GM21529 (cell line): ENCODE measurements at regions not wholly inside any gene's neighbourhood (a gene's known extent, or its start where the extent isn't known, plus 50 kb on each side); places are given as distances from the start of the nearest gene placed in this dataset.

Source experiments
- ATAC-seq: cut with Tn5 transposase; IDR thresholded peaks from one replicate; pipeline ENCODE4 v1.9.1; 2021; ENCODE audit not compliant: unreplicated experiment

DNA sequence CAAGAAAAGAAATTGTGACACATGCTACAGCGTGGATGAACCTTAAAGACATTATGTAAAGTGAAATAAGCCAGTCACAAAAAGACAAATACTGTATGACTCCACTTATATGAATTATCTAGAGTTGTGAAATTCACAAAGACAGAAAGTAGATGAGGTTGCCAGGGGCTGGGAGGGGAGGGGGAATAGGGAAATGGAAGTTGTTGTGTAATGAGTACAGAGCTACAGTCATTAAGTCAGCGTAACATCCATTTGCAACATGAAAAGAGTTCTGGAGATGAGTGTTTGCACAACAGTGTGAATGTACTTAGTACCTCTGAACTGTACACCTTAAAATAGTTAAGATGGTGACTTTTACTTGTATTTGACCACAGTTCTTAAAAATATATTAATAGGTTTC lies 112.1 kb upstream of the CDK1 start:
- ATAC-seq: no peak

GRCh38 chr10:60664859-60665258 lies 113.4 kb upstream of the CDK1 start:
- ATAC-seq: no peak

DNA sequence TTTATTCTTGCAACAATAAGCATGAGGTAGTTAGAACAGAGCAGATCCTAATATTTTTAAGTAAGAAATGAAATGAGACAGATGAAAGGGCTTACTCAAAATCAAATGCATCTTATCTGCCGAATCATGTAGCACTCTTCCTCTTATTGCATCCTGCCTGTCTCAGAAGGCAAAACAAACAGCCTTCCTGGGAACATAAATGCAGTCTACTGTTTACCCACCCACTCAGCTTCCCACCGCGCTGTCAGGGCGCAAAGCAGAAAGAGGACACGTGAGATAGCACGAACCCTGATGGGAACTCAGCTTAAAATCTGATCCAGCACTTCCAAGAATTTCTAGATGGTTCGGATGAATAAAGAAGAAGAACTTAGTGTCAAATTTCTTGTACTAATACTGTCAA lies 114.4 kb upstream of the CDK1 start:
- ATAC-seq: no peak

- ATAC-seq: no peak
These were observed 115.2 kb upstream of the CDK1 start for GRCh38 chr10:60662917-60663614.

DNA sequence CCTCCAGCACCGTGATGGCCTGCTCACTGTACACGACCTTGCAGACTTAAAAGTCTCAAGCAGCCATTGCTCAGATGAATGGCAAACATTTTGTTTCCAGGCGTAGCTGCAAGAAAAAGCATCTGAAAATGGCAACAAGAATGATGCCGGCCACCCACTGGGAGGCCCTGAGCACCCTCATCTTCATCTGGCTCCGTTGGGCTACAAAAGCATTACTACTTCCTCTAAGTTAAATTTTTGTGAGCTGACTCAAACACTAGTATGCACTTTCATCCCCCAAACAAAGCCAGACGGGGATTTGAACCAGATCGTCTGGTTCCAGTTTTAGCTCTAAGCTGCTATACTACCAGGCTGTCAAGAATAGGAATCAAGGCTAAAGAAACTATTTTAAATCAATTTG lies 116.6 kb upstream of the CDK1 start:
- no peak for ATAC-seq

- no peak for ATAC-seq
These were observed 117.7 kb upstream of the CDK1 start for GRCh38 chr10:60660625-60661024.

DNA sequence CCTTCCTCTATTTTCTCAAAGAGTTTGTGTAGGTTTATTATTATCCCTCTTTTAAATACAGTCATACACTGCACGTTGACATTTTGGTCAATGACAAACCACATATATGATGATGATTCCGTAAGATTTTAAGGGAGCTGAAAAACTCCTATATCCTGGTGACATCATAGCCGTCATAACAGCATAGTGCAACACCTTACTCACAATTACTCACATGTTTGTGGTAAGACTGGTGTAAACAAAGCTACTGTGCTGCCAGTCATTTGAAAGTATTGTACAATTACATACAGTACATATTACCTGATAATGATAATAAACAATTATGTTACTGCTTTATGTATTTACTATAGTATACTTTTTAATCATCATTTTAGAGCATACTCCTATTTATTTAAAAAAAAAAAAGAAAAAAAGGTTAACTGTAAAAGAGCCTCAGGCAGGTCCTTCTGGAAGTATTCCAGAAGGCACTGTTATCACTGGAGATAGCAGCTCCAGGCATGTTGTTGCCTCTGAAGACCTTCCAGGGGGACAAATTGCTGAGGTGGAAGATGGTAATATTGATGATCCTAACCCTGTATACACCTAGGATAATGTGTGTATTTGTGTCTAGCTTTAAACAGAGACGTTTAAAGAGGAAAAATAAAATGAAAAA lies 123.3 kb upstream of the CDK1 start:
- no peak for ATAC-seq

- ATAC-seq: peak; percentile 94
These were observed 125.7 kb upstream of the CDK1 start for GRCh38 chr10:60652628-60653027.

DNA sequence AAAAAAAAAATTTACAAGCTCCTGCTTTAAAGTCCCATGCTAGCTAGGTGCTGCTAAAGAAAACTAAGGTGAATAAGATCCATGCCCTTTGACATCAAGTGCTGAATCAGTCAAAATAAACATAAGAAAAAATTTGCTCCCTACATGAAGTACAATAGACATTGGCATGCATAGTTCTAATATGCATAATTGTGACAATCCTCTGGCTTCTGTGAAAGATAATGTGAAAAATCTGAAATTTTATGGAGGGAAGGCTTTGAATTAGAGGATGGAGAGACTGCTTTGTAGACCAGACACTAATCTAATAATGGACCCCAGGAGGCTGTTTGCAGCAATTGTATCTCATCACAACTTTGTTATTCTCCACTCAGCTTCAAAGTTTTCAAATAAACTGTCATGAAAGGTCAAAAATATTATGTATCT lies 127.9 kb upstream of the CDK1 start:
- no peak for ATAC-seq

DNA sequence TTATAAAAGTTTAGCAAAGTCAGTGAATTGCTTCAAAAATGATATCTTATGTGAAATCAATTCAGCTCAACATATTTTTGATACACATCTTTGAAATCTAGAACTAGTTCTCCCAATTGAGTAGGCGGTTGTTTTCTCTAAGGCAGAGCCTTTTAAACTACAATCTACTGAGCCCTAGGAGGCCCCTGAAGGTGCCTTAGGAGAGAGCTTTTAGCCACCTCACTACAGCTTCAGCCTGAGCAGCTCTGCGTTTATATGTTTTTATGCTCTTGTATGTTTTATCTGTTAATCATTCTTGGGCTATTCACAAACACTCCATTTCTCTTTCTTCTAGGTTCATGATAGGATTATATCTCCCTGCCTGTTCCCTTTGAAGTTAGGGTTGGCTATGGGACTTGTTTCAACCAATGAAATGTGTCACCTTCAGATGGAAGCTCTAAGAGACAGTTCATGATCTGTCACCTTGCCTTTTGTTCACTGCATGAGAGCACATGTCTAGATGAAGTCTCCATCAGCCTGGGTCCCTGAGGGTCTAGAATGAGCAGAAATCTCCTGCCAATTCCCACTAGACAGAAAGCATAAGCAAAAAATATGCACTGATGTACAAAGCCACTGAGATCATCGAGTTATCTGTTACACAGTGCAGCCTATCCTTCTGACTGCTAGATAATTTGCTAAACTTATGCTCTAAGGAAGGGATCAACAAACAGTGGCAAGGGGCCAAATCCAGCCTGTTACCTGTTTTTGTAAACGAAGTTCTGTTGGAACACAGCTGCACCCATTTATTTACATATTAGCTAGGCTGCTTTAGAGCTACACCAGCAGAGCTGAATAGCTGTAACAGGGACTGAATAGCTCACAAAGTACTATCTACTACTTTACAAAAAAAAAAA lies 128.5 kb upstream of the CDK1 start:
- ATAC-seq: no peak

DNA sequence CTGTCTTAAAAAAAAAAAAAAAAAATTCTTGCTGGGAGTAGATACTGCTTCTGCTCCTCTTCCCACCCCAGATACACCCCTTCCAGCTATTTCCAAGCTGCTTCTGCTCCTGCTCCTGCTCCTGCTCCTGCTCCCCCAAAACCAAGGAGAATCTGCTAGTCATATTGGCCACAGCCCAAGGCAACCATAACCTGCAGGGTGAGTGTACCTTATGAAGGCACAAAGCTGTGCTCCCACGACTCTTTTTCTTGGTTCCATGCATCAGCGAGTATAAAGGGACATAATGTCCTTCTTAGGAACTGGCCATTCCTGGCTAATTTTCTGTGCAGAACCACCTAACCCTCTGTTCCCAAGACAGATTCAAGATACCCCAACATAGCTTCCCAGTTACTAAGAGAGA lies 129.5 kb upstream of the CDK1 start:
- ATAC-seq: no peak

GRCh38 chr10:60646966-60647796 lies 131.1 kb upstream of the CDK1 start:
- ATAC-seq: peak; percentile 64

DNA sequence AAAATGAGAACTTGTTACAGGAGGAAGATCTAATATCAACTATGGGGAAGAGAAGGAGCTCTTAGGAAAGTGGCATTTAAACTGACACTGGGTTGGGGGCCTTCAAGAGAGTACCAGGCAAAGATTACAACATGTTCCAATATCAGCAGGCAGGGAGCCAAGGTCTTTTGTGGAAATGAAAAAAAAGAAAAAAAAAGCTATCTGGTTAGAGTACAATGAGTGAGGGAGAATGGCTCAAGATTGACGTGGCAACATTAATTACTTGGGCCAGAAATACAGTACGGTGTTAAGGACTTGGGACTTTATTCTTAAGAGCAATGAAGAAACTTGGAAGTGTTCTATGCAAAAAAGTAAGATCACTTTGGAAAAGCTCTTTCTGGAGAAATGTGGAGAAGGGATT lies 132.3 kb upstream of the CDK1 start:
- no peak for ATAC-seq

- ATAC-seq: no peak
These were observed 133.7 kb upstream of the CDK1 start for GRCh38 chr10:60644436-60645130.

GRCh38 chr10:60643874-60644273 lies 134.4 kb upstream of the CDK1 start:
- no peak for ATAC-seq

DNA sequence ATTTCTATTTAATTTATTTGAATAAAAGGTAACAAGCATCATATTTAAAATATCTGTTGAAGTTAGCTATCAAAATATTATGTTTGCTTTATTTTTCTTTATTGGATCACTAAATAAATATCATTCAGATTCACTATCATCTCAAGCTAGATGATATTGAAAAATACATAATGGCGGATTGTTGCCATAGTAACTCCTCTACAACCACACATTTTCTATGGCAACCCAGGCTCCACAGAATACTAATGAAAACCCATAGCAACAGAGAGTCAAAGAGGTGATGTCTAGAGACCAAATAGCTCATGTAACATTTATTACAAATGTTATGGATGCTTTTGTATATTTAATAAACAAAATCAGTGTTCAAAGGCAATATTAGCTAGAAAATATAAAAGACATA lies 148.9 kb upstream of the CDK1 start:
- ATAC-seq: no peak

GRCh38 chr10:60627778-60628748 lies 150.2 kb upstream of the CDK1 start:
- ATAC-seq: no peak

- ATAC-seq: no peak
These were observed 152.2 kb upstream of the CDK1 start for GRCh38 chr10:60626037-60626436.

DNA sequence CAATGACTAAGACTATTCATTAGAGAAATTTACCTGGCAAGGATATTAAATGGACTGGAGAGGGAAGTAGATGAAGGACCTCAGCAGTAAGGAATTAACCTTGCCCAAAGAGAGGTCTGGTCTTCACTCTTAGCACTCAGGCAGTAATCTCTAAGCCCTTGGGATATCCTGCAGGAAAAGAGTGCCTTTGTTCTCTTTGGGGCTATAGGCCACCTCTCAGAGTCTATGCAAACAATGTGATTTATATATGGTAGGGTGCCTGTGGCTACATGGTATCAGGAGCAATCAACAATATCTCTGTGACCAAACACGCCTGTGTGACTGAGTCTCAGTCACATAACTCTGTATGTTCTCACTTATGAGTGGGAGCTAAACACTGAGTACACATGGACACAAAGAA lies 154.7 kb upstream of the CDK1 start:
- ATAC-seq: no peak
